ENCODE measurements at regions not wholly inside any gene's neighbourhood (a gene's known extent, or its start where the extent isn't known, plus 50 kb on each side); places are given as distances from the start of the nearest gene placed in this dataset.

- TF ChIP-seq ZNF133 (tag by site-specific recombination; IDR thresholded peaks at IDR 0.05), result no peak
- no peak for TF ChIP-seq ZNF121 (tag by site-specific recombination; IDR thresholded peaks at IDR 0.05)
- no peak for TF ChIP-seq CTCF (tag by site-specific recombination; IDR thresholded peaks at IDR 0.05)
- TF ChIP-seq ZNF221 (tag by site-specific recombination; IDR thresholded peaks at IDR 0.05; ENCODE audit: borderline replicate concordance), result no peak
Observed at GRCh38 chr4:148530114-148530513, 87.9 kb upstream of the NR3C2 start.
